ENCODE measurements at regions not wholly inside any gene's neighbourhood (a gene's known extent, or its start where the extent isn't known, plus 50 kb on each side); places are given as distances from the start of the nearest gene placed in this dataset.

- no peak for TF ChIP-seq EP300 (IDR thresholded peaks at IDR 0.05)
- TF ChIP-seq CTCF (IDR thresholded peaks at IDR 0.05) = no peak
- TF ChIP-seq POLR2A (IDR thresholded peaks at IDR 0.05) = no peak
Measured at GRCh38 chr6:16974387-16974673, 127.5 kb upstream of the STMND1 start.

Measured in suprapubic skin (tissue), 3 donors.